Jurkat, Clone E6-1 (cell line): ENCODE measurements at regions not wholly inside any gene's neighbourhood (a gene's known extent, or its start where the extent isn't known, plus 50 kb on each side); places are given as distances from the start of the nearest gene placed in this dataset.

Experiments used
- DNase-seq: peaks from one replicate; pipeline ENCODE4 v3.0.0-alpha.2; 2011; ENCODE audit warnings: low read depth, low spot score
- H3K4me3 ChIP-seq: 2 replicates; pipeline ENCODE4 v1.5.1; 2011; ENCODE audit warnings: mild to moderate bottlenecking, low read length, control low read depth, moderate library complexity

GRCh38 chr2:56684327-56684726 is 500.5 kb downstream of the CCDC85A start:
- no peak for DNase-seq
- H3K4me3 ChIP-seq: no peak overlapping the region

- DNase-seq: no peak
- no peak overlapping the region for H3K4me3 ChIP-seq
Observed at GRCh38 chr2:56685205-56685604, 501.4 kb downstream of the CCDC85A start.

GRCh38 chr2:56687169-56687568 is 503.4 kb downstream of the CCDC85A start:
- H3K4me3 ChIP-seq: no peak overlapping the region
- no peak for DNase-seq

- no peak overlapping the region for H3K4me3 ChIP-seq
- no peak for DNase-seq
Observed at GRCh38 chr2:56688661-56689060, 504.9 kb downstream of the CCDC85A start.

GRCh38 chr2:56693501-56693900 is 509.7 kb downstream of the CCDC85A start:
- no peak for DNase-seq
- no peak overlapping the region for H3K4me3 ChIP-seq

- no peak overlapping the region for H3K4me3 ChIP-seq
- DNase-seq: no peak
Observed at GRCh38 chr2:56703001-56703400, 519.2 kb downstream of the CCDC85A start.

GRCh38 chr2:56705713-56706112 is 521.9 kb downstream of the CCDC85A start:
- H3K4me3 ChIP-seq: no peak overlapping the region

GRCh38 chr2:56707218-56707617 is 523.4 kb downstream of the CCDC85A start:
- H3K4me3 ChIP-seq: no peak overlapping the region
- no peak for DNase-seq

More at GRCh38 chr2:56705713-56706112, 521.9 kb downstream of the CCDC85A start:
- no peak for DNase-seq

- no peak overlapping the region for H3K4me3 ChIP-seq
- DNase-seq: no peak
Observed at GRCh38 chr2:56707650-56708049, 523.9 kb downstream of the CCDC85A start.

- DNase-seq: no peak
- H3K4me3 ChIP-seq: no peak overlapping the region
Observed at GRCh38 chr2:56709181-56709580, 525.4 kb downstream of the CCDC85A start.

- no peak for DNase-seq
Observed at GRCh38 chr2:56713161-56713676, 529.4 kb downstream of the CCDC85A start.

GRCh38 chr2:56713978-56714377 is 530.2 kb downstream of the CCDC85A start:
- DNase-seq: no peak
- H3K4me3 ChIP-seq: no peak overlapping the region

More at GRCh38 chr2:56713161-56713676, 529.4 kb downstream of the CCDC85A start:
- no peak overlapping the region for H3K4me3 ChIP-seq

GRCh38 chr2:56714400-56714799 is 530.6 kb downstream of the CCDC85A start:
- no peak for DNase-seq

GRCh38 chr2:56715683-56716082 is 531.9 kb downstream of the CCDC85A start:
- no peak for DNase-seq
- H3K4me3 ChIP-seq: no peak overlapping the region

More at GRCh38 chr2:56714400-56714799, 530.6 kb downstream of the CCDC85A start:
- H3K4me3 ChIP-seq: no peak overlapping the region

- no peak overlapping the region for H3K4me3 ChIP-seq
- no peak for DNase-seq
Observed at GRCh38 chr2:56718413-56718812, 534.6 kb downstream of the CCDC85A start.

- no peak for DNase-seq
- H3K4me3 ChIP-seq: no peak overlapping the region
Observed at GRCh38 chr2:56729212-56729611, 545.4 kb downstream of the CCDC85A start.

GRCh38 chr2:56732946-56733345 is 549.2 kb downstream of the CCDC85A start:
- H3K4me3 ChIP-seq: no peak overlapping the region
- DNase-seq: no peak

- DNase-seq: no peak
- no peak overlapping the region for H3K4me3 ChIP-seq
Observed at GRCh38 chr2:56739413-56739812, 555.6 kb downstream of the CCDC85A start.

GRCh38 chr2:56741601-56742102 is 557.9 kb downstream of the CCDC85A start:
- H3K4me3 ChIP-seq: no peak overlapping the region
- no peak for DNase-seq

- no peak overlapping the region for H3K4me3 ChIP-seq
- DNase-seq: no peak
Observed at GRCh38 chr2:56743807-56744206, 560.0 kb downstream of the CCDC85A start.

GRCh38 chr2:56749152-56749752 is 565.5 kb downstream of the CCDC85A start:
- DNase-seq: peak; percentile 25
- H3K4me3 ChIP-seq: no peak overlapping the region
